ENCODE measurements at regions not wholly inside any gene's neighbourhood (a gene's known extent, or its start where the extent isn't known, plus 50 kb on each side); places are given as distances from the start of the nearest gene placed in this dataset.

DNA sequence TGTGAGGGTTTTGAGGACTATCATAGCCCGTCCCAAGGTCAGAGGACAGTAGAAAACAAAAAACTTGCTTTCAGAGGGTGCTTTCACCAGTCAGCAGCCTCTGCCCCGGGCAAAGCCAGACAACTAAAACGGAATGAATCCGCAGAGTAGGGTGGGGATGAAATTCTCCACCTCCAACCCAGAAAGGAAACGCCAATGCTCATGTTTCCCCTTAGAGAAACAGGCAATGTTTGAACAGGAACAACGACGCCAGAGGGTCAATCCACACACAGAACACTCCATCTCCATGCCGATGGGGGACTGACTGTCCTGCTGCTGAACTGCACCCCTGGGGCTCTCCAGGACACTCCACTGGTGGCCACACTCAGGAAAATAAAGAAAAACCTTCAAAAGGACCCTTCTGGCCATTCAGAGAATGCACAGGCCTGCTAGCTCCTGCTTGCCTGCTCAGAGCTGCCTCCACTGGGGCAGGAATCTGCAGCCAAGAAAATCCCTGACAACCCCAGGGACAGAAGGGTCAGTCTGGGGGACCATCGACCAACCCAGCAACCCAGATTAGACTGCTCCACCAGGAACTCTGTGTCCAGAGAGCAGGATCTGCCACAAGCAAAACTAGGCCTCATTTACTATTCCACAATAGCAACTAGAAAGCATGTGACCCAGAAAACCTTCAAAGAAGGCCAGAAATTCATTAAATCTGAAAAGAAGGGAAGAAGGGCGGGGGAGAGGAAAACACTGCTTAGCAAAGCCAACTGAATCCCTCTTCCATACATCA, 116.0 kb downstream of the TOMM20 start:
- Histone ChIP-seq H3K4me3 (ENCODE audit: control extremely low read depth in 1 of 5, extremely low read depth in 1 of 5, insufficient read depth in 1 of 5, low read depth in 2 of 5, low read length in 4 of 5) (peak overlapping the region in 1 of 5 experiments; percentile 12), H2AFZ (ENCODE audit: insufficient read depth, low read depth, low read length, poor library complexity, severe bottlenecking) (peak overlapping the region; percentile 57), H3K27me3 (replicated peaks in 1 of 4; ENCODE audit: control extremely low read depth in 1 of 4, control insufficient read depth in 3 of 4, insufficient read depth in 4 of 4, low read length in 3 of 4) (no peaks in the 10 kb centered on the region), H3K27ac (ENCODE audit: low read length in 2 of 2) (peak overlapping the region; percentile 89 to 96), H3K4me2 (replicated peaks; ENCODE audit: low read depth, low read length, poor library complexity, severe bottlenecking) (peak overlapping the region; percentile 84), H3K9me3 (ENCODE audit: control extremely low read depth in 1 of 3, control insufficient read depth in 2 of 3, insufficient read depth in 1 of 3, low read length in 2 of 3) (peaks cover 0 to 3% (median 0%) of the 10 kb centered on the region in 3 donors), H3K79me2 (ENCODE audit: control insufficient read depth, insufficient read depth, low read length) (no peaks in the 10 kb centered on the region), H3K4me1 (ENCODE audit: control insufficient read depth in 2 of 2, insufficient read depth in 2 of 2, low read length in 2 of 2) (peaks cover 50 to 65% of the 10 kb centered on the region in 2 donors), H3K36me3 (replicated peaks in 1 of 2; ENCODE audit: control extremely low read depth in 1 of 2, control insufficient read depth in 1 of 2, extremely low read depth in 1 of 2, insufficient read depth in 2 of 2, low read length in 1 of 2) (no peaks in the 10 kb centered on the region), H3K9ac (ENCODE audit: low read length) (peak overlapping the region; percentile 28), H4K20me1 (ENCODE audit: control insufficient read depth, insufficient read depth, low read length, poor library complexity, severe bottlenecking) (no peaks in the 10 kb centered on the region)
- ATAC-seq (ENCODE audit: low read depth) (no peak), DNase-seq (no peak)
- Mint-ChIP-seq H3K27ac (peak overlapping the region; percentile 96), H3K9me3 (ENCODE audit: insufficient read depth) (no peaks in the 10 kb centered on the region), H3K4me1 (peaks cover 84% of the 10 kb centered on the region), H3K27me3 (no peaks in the 10 kb centered on the region), H3K4me3 (peak overlapping the region; percentile 76)
- no peak for TF ChIP-seq CTCF (IDR thresholded peaks at IDR 0.05)
- TF ChIP-seq EZH2 (IDR thresholded peaks at IDR 0.05; ENCODE audit: borderline replicate concordance, insufficient read depth, low read depth, low read length, poor library complexity, severe bottlenecking): no peak
- CTCF ChIA-PET: interaction anchor here (0.9 to 1.8 kb wide), 7 partner anchors 8 to 403 kb away, joined by 3 to 17 read pairs (median 4); partner anchors contain the start of gene IRF2BP2
- WGBS (ENCODE audit: insufficient coverage): 19% methylated on average over 8 of the region's 10 CpGs
- POLR2A ChIA-PET: interaction anchor here (0.6 to 2.2 kb wide), 8 partner anchors 33 to 534 kb away, joined by 3 to 30 read pairs (median 4); partner anchors contain the start of genes IRF2BP2 and TARBP1
- intact Hi-C loops (cut with micrococcal nuclease): loop anchor here (1.0 kb wide), 4 partner anchors 36 to 400 kb away; no protein-coding TSS in a partner anchor
